Thyroid gland (tissue), 4 donors: ENCODE measurements at regions not wholly inside any gene's neighbourhood (a gene's known extent, or its start where the extent isn't known, plus 50 kb on each side); places are given as distances from the start of the nearest gene placed in this dataset.

Experiments
- POLR2A ChIP-seq, 2 donors: fragments of 450-650 bp; IDR thresholded peaks; one replicate each; pipeline ENCODE4 v1.6.1; 2017; ENCODE audit warnings: antibody characterized with exemption in 2 of 2, mild to moderate bottlenecking in 2 of 2, moderate library complexity in 1 of 2
- TF ChIP-seq, protein P1 (sequence below), 6 experiments: fragments of 200-600 bp in 3 of 6; fragments of 450-650 bp in 3 of 6; sonication (generic) in 3 of 6; IDR thresholded peaks; one replicate each; pipeline ENCODE4 v1.5.1; 2016 to 2019; ENCODE audit warnings: antibody characterized with exemption in 6 of 6, mild to moderate bottlenecking in 2 of 6, inconsistent platforms in 1 of 6, moderate library complexity in 1 of 6

DNA sequence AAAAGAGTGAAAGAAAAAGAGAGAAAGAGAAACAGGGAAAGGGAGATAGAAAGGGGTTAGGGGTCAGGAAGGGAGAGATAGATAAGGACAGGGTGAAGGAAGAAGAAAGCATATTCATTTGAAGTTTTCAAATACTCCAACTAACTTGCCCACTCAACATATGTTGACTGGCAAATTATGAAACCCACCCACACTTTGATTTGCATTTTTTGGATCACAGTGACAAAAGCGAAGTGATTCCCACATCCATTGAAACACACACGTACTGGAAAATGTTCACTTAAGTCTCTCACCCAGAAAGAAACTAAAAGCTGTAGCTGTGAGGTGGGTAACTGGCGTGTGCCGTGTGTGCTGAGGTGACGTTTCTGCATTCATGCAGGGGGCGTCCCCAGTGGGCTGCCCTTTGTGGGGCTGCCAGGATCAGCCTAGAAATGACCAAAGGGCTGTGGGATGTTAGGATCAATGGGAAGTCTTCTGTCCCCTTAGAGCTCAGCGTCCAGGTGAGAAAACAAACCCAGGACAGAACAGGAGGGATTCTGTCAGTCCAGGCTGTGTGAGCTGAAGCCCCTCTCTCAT, 134.9 kb upstream of the ADARB2 start:
- TF ChIP-seq, protein P1, sequence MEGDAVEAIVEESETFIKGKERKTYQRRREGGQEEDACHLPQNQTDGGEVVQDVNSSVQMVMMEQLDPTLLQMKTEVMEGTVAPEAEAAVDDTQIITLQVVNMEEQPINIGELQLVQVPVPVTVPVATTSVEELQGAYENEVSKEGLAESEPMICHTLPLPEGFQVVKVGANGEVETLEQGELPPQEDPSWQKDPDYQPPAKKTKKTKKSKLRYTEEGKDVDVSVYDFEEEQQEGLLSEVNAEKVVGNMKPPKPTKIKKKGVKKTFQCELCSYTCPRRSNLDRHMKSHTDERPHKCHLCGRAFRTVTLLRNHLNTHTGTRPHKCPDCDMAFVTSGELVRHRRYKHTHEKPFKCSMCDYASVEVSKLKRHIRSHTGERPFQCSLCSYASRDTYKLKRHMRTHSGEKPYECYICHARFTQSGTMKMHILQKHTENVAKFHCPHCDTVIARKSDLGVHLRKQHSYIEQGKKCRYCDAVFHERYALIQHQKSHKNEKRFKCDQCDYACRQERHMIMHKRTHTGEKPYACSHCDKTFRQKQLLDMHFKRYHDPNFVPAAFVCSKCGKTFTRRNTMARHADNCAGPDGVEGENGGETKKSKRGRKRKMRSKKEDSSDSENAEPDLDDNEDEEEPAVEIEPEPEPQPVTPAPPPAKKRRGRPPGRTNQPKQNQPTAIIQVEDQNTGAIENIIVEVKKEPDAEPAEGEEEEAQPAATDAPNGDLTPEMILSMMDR (IDR thresholded peaks at IDR 0.05) = no peak
- no peak for TF ChIP-seq POLR2A (IDR thresholded peaks at IDR 0.05)
